AG09319 (cell line): ENCODE measurements at regions not wholly inside any gene's neighbourhood (a gene's known extent, or its start where the extent isn't known, plus 50 kb on each side); places are given as distances from the start of the nearest gene placed in this dataset.

Experiments
- DNase-seq: peaks from one replicate; pipeline ENCODE4 v3.0.0-alpha.2; 2010; ENCODE audit warnings: low read depth; ENCODE audit errors: extremely low read depth
- TF ChIP-seq, protein P1 (sequence below): IDR thresholded peaks from 2 replicates; pipeline ENCODE4 v1.5.1; 2011; ENCODE audit warnings: low read depth, mild to moderate bottlenecking, inconsistent platforms, low read length, moderate library complexity

DNA sequence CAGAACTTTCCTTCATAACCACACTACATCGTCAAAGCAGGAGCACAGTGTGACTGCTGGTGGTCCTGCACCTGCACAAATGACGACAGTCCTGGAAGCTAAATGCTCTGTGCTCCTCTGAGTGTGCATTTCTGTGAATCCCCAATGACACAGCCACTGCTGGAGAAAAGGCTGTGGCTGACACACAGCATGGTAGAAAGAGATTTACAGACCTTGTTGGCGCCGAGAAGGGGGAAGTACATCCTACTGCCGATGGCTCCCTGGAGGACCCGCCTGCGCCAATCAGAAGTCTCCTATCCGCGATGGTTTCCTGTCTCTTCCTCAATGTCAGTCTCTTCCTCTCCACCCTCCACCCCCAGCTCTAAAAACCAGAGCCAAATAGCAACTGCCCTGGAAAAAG lies 115.4 kb upstream of the RAB4A start:
- TF ChIP-seq, protein P1, sequence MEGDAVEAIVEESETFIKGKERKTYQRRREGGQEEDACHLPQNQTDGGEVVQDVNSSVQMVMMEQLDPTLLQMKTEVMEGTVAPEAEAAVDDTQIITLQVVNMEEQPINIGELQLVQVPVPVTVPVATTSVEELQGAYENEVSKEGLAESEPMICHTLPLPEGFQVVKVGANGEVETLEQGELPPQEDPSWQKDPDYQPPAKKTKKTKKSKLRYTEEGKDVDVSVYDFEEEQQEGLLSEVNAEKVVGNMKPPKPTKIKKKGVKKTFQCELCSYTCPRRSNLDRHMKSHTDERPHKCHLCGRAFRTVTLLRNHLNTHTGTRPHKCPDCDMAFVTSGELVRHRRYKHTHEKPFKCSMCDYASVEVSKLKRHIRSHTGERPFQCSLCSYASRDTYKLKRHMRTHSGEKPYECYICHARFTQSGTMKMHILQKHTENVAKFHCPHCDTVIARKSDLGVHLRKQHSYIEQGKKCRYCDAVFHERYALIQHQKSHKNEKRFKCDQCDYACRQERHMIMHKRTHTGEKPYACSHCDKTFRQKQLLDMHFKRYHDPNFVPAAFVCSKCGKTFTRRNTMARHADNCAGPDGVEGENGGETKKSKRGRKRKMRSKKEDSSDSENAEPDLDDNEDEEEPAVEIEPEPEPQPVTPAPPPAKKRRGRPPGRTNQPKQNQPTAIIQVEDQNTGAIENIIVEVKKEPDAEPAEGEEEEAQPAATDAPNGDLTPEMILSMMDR: no peak
- DNase-seq: no peak

DNA sequence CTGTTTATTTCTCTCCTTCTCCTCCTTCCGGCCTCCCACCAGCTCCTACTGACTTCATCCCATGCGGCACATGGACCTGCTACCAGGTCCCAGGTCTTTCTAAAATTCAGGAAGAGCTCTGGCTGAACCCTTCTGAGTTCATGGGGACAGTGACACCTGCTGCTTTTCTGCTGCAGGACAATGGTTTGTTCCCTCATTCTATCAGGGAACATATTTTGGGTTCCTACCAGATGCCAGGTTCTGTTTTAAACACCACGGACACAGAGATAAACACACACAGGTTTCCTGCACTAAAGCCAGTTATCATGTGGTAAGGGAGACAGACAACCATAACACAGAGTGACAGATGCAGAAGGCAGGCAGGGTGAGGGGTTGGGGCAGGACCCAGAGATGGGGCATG lies 114.0 kb upstream of the RAB4A start:
- DNase-seq: no peak

DNA sequence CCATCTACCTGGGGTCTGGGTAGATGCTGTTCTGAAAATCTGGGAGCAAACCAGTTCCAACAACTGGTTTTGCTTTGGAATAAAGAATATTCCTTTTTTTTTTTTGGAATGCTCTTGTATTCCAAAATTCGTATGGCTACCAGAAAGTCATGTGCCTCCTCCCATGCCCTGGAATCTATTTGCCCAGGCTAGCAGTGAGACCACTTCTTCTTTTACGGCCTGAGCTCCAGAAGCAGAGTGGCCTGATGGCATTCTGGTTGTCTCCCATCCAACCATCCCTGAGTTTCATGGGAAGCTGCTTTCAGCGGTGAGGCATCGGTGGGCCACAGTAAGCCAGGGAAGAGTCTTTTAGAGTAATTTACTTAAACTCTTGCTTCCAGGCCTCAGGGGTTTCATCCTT lies 113.4 kb upstream of the RAB4A start:
- no peak for DNase-seq
- TF ChIP-seq, protein P1: no peak

More for the DNA sequence above, 114.0 kb upstream of the RAB4A start:
- TF ChIP-seq, protein P1: peak; percentile 20

- TF ChIP-seq, protein P1: no peak
- no peak for DNase-seq
Observed at GRCh38 chr1:229158341-229158921, 112.5 kb upstream of the RAB4A start.

DNA sequence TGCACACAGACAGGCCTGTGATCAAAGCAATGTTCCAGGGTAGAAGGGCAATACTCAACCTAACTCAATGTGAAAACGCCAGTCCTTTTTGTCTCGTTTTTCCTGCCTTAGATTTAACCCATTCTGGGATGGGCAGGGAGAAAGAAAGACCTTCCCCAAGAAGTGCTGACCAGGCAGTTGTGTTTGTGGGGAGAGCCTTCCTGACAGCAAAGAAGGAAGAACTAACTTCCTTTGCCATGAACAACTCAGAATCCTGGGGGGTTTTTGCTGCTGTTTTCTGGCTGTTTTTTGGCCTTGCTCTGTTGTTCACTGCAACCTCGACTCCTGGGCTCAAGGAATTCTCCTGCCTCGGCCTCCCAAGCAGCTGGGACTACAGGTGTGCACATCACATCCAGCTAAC lies 112.0 kb upstream of the RAB4A start:
- no peak for DNase-seq

DNA sequence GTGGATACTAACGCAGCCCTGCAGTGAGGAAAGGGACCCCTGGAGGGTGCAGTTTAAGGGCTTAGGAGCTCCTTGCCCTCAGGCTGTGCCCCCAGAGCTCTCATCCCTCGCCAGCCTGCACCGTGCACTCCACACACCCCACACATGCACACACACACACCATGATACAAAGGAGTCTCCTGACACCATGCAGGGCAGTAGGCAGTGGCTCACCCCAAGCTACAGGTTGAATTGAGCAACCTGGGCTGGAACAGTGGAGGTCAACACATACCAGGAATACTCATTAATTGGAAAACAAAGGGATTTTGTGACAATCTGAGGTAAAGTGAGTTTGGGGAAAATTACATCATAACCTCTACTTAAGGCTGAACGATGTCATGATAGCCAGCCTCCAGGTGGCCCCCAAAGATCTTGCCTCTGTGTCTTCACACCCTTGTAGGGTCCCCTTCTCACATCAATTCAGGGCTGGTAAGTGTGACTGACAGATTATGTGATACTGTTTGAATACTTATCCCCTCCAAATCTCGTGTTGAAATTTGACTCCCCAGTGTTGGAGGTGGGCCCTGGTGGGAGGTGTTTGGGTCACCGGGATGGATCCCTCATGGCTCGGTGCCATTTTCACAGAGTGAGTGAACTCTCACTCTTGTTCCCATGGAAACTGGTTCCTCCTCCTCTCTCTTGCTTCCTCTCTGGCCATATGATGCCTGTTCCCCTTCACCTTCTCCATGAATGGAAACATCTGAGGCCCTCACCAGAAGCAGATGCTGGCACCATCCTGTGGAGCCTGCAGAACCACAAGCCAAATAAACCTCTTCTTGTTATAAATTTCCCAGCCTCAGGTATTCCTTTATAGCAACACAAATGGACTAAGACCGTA lies 111.0 kb upstream of the RAB4A start:
- TF ChIP-seq, protein P1: no peak
- DNase-seq: no peak

More for the DNA sequence above, 112.0 kb upstream of the RAB4A start:
- TF ChIP-seq, protein P1: no peak

- no peak for DNase-seq
- TF ChIP-seq, protein P1: no peak
Observed at GRCh38 chr1:229161740-229162139, 109.2 kb upstream of the RAB4A start.
